Cardiac fibroblast (primary cell): ENCODE measurements at regions not wholly inside any gene's neighbourhood (a gene's known extent, or its start where the extent isn't known, plus 50 kb on each side); places are given as distances from the start of the nearest gene placed in this dataset.

ENCODE experiments used
- DNase-seq, 2 donors: peaks; one replicate each; pipeline versions ENCODE4 v3.0.0 to v3.0.0-alpha.2; 2010; ENCODE audit warnings: low read depth in 2 of 2
- H3K4me3 ChIP-seq, 2 donors: replicated peaks in 1 of 2; 1 replicate in 1 of 2; 2 replicates in 1 of 2; pipeline ENCODE4 v1.5.1; 2011; ENCODE audit warnings: low read depth in 2 of 2, low read length in 2 of 2, mild to moderate bottlenecking in 2 of 2, moderate library complexity in 1 of 2
- CTCF ChIP-seq: IDR thresholded peaks from one replicate; pipeline ENCODE4 v1.5.1; 2011; ENCODE audit warnings: low read depth, mild to moderate bottlenecking, low read length, inconsistent platforms

- no peak for DNase-seq
- TF ChIP-seq CTCF: no peak
- no peak overlapping the region for H3K4me3 ChIP-seq
Measured at GRCh38 chr10:71136036-71136721, 76.2 kb upstream of the UNC5B start.

DNA sequence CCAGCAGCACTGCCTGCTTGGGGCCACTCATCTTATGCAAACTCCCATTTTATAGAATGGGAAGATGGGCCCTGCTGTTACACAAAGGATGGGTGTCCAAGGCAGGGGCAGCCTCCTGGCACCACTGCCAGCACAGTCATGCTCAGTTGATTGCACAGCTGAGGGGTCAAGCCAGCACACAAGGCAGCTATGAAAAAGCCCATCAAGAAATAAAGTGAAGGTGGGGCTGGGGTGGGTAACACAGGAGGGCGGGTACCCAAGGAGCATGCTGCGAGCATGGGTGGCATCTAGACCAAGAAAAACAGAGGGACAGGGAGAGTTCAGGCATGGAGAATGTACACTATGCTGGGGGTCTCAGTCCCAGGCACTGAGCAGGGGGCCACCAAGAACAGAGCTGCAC is 74.7 kb upstream of the UNC5B start:
- no peak overlapping the region for H3K4me3 ChIP-seq
- DNase-seq: no peak
- TF ChIP-seq CTCF: no peak

GRCh38 chr10:71138166-71138830 is 74.1 kb upstream of the UNC5B start:
- TF ChIP-seq CTCF: no peak
- no peak overlapping the region for H3K4me3 ChIP-seq
- no peak for DNase-seq

DNA sequence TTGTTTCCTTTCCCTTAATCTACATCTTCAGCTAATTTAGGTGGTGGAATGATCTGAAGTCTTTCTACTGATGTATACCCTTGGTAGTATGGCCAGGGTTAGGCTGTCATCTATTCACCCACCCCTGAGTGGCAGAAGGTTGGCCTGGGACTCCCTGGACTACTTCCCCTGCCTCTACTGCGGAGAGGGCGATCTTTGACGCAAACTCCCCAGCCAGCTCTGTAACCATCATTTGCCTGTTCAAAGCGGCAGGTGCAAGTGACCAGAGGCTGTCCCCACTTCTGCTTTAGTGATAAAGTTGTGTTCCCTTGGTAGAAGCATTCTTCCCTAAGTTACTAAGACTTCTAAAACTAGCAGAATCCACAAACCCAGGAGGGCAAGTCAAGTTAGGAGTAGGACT is 70.8 kb upstream of the UNC5B start:
- no peak for DNase-seq

GRCh38 chr10:71143170-71143569 is 69.2 kb upstream of the UNC5B start:
- TF ChIP-seq CTCF: no peak
- no peak for DNase-seq
- no peak overlapping the region for H3K4me3 ChIP-seq

More for the DNA sequence above, 70.8 kb upstream of the UNC5B start:
- no peak overlapping the region for H3K4me3 ChIP-seq
- TF ChIP-seq CTCF: no peak

GRCh38 chr10:71143610-71144009 is 68.8 kb upstream of the UNC5B start:
- TF ChIP-seq CTCF: no peak
- no peak overlapping the region for H3K4me3 ChIP-seq
- DNase-seq: no peak
